Endodermal cell (in vitro differentiated cells): ENCODE measurements at regions not wholly inside any gene's neighbourhood (a gene's known extent, or its start where the extent isn't known, plus 50 kb on each side); places are given as distances from the start of the nearest gene placed in this dataset.

Source experiments
- DNase-seq: peaks from one replicate; pipeline ENCODE4 v3.0.0-alpha.2; 2017
- H3K27ac ChIP-seq: 2 replicates; pipeline ENCODE4 v1.5.1; 2013; ENCODE audit warnings: mild to moderate bottlenecking, low read depth, low read length, moderate library complexity
- H3K27me3 ChIP-seq: 2 replicates; pipeline ENCODE4 v1.6.1; 2013; ENCODE audit warnings: mild to moderate bottlenecking, low read length, moderate library complexity; ENCODE audit not compliant: insufficient read depth, control insufficient read depth, poor library complexity, severe bottlenecking
- H3K36me3 ChIP-seq: 2 replicates; pipeline ENCODE4 v1.7.0; 2013; ENCODE audit warnings: mild to moderate bottlenecking, low read length, moderate library complexity; ENCODE audit not compliant: control insufficient read depth, insufficient read depth
- H3K4me1 ChIP-seq: one replicate; pipeline ENCODE4 v1.7.0; 2013; ENCODE audit warnings: low read length; ENCODE audit not compliant: control insufficient read depth, insufficient read depth
- H3K4me3 ChIP-seq: 2 replicates; pipeline ENCODE4 v1.5.1; 2013; ENCODE audit warnings: mild to moderate bottlenecking, low read length, moderate library complexity
- H3K9ac ChIP-seq: 2 replicates; pipeline ENCODE4 v1.6.1; 2013; ENCODE audit warnings: mild to moderate bottlenecking, low read length, moderate library complexity; ENCODE audit not compliant: poor library complexity, severe bottlenecking; ENCODE audit errors: extremely low read depth
- H3K9me3 ChIP-seq: 2 replicates; pipeline ENCODE4 v1.6.1; 2013; ENCODE audit warnings: mild to moderate bottlenecking, low read length, moderate library complexity; ENCODE audit not compliant: control insufficient read depth
- H3K27ac Mint-ChIP-seq: 2 replicates; pipeline ENCODE4 v1.8.0; 2020; ENCODE audit warnings: mixed read lengths
- H3K27me3 Mint-ChIP-seq: 2 replicates; pipeline ENCODE4 v1.8.0; 2021; ENCODE audit warnings: mild to moderate bottlenecking, mixed read lengths; ENCODE audit not compliant: insufficient read depth
- H3K36me3 Mint-ChIP-seq: 2 replicates; pipeline ENCODE4 v1.8.0; 2020; ENCODE audit warnings: low read depth, mixed read lengths
- H3K4me1 Mint-ChIP-seq: 2 replicates; pipeline ENCODE4 v1.8.0; 2020; ENCODE audit warnings: mixed read lengths
- H3K4me3 Mint-ChIP-seq: 2 replicates; pipeline ENCODE4 v1.8.0; 2020; ENCODE audit warnings: mild to moderate bottlenecking, moderate library complexity, mixed read lengths
- H3K9me3 Mint-ChIP-seq: 2 replicates; pipeline ENCODE4 v1.8.0; 2020; ENCODE audit warnings: mild to moderate bottlenecking, mixed read lengths
- CTCF ChIP-seq: fragments of 200-600 bp; sonication (generic); conservative IDR thresholded peaks from 2 replicates; pipeline ENCODE4 v1.5.0; 2021; ENCODE audit warnings: antibody characterized with exemption, mild to moderate bottlenecking
- WGBS, 2 experiments: methylation state at CpG; one replicate each; pipeline versions ENCODE4 v1.1.5 to v1.1.7; 2013; ENCODE audit warnings: missing lambda C conversion rate in 2 of 2, mixed read lengths in 1 of 2; ENCODE audit not compliant: insufficient coverage in 1 of 2, insufficient read length in 1 of 2; 5-methylcytosine and 5-hydroxymethylcytosine counted together

DNA sequence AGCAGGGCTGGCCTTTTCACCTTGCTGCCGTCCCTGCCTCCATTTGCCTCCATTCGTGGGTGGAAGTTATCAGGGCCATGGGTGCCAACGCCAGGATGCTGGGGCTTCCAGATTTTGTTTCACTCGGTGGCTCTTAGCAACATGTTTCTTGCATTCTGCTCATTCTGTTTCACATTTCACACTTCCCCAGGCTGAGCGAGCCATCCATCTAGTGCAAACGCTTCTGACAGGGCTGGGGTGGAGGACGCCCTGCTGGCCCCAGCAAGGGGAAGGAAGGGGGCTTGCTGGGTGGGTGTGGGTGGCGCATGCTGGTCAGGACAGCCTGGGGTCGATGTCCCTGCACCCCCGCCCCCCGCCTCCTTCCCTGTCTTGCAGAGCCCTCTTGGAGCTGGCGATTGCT, 165.2 kb downstream of the URI1 start:
- no peak for TF ChIP-seq CTCF
- H3K27me3 ChIP-seq, result no peaks in the 10 kb centered on the region
- H3K36me3 Mint-ChIP-seq, result no peaks in the 10 kb centered on the region
- no peaks in the 10 kb centered on the region for H3K9me3 ChIP-seq
- H3K27ac Mint-ChIP-seq, result no peak overlapping the region
- H3K36me3 ChIP-seq, result no peaks in the 10 kb centered on the region
- H3K4me3 Mint-ChIP-seq, result no peak overlapping the region
- no peaks in the 10 kb centered on the region for H3K4me1 ChIP-seq
- WGBS, 2 experiments, result 85 to 90% methylated on average over 2 to 12 of the region's 12 CpGs
- DNase-seq, result no peak
- H3K9me3 Mint-ChIP-seq, result no peaks in the 10 kb centered on the region
- no peak overlapping the region for H3K4me3 ChIP-seq
- peaks cover 4% of the 10 kb centered on the region for H3K27me3 Mint-ChIP-seq
- no peak overlapping the region for H3K9ac ChIP-seq
- H3K27ac ChIP-seq, result no peak overlapping the region
- no peaks in the 10 kb centered on the region for H3K4me1 Mint-ChIP-seq

DNA sequence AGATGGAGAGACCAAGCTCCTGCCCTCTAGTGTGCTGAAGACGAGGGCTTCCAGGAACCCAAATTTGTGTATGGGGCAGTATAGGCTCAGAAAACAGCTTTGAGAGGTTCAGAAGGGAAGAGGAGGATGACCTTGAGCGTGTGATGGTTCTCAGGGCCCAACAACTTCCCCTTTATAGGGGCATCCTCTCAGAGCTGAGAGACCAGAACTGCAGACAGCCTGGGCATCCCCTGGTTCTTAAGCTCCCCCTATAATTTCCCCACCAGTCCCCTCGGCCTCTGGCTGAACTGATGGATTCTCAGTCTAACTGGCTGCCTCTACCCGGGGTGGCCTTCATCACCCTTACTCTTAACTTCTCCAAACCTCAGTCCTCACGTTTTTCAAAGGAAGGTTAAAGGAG, 167.5 kb downstream of the URI1 start:
- H3K9ac ChIP-seq, result no peak overlapping the region
- H3K27ac ChIP-seq, result no peak overlapping the region
- no peak overlapping the region for H3K4me3 Mint-ChIP-seq
- no peak overlapping the region for H3K27ac Mint-ChIP-seq
- DNase-seq, result no peak
- WGBS, 2 experiments, result 85 to 96% methylated on average over 3 to 5 of the region's 5 CpGs
- no peaks in the 10 kb centered on the region for H3K9me3 ChIP-seq
- H3K36me3 Mint-ChIP-seq, result no peaks in the 10 kb centered on the region
- TF ChIP-seq CTCF, result no peak
- no peaks in the 10 kb centered on the region for H3K27me3 ChIP-seq
- peaks cover 1% of the 10 kb centered on the region for H3K4me1 Mint-ChIP-seq
- no peak overlapping the region for H3K4me3 ChIP-seq
- H3K36me3 ChIP-seq, result no peaks in the 10 kb centered on the region
- no peaks in the 10 kb centered on the region for H3K9me3 Mint-ChIP-seq
- H3K27me3 Mint-ChIP-seq, result no peaks in the 10 kb centered on the region
- no peaks in the 10 kb centered on the region for H3K4me1 ChIP-seq

DNA sequence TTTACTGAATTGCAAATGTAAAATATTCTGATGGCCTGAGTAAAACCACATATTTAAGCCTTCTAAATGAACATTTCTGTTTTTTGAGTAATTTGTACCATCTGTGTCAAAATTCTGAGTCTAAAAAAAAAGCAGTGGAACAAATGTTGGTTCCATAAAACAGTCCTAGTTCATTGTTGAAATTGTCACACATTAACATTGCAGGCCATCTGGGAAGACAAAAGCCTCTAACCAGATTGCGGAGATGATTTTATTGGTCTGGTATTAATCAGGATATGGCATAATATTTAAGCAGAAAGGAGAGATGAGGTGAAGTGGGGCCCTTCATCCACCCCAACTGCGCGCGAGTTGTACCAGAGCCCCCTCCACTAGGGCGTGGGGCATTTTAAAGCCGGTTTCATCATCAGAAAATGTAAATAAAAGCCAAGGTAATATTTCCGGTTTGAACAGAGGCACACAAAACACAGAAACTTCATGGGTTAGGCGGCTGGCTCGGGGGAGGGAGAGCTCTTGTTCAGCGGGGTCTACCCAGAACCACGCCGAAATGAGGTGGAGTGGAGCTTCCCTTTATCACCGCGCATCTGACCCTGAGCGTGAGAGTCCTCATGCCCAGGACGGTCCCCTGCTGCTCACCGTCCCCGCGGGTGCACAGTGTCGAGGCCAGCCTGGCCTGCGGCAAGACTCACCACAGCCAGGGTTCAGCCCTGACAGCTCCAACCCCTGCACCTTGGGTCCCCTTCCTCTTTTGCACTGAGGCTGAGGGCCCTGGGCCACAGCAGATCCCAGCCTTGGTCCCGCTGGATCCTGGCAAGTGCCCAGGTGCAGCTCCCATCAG, 169.2 kb downstream of the URI1 start:
- no peaks in the 10 kb centered on the region for H3K9me3 Mint-ChIP-seq
- no peak for TF ChIP-seq CTCF
- WGBS, 2 experiments, result 93 to 95% methylated on average over 16 to 22 of the region's 22 CpGs
- Histone ChIP-seq H3K4me1 (no peaks in the 10 kb centered on the region), H3K9ac (no peak overlapping the region), H3K27ac (no peak overlapping the region), H3K4me3 (no peak overlapping the region), H3K36me3 (no peaks in the 10 kb centered on the region), H3K27me3 (no peaks in the 10 kb centered on the region), H3K9me3 (no peaks in the 10 kb centered on the region)
- no peaks in the 10 kb centered on the region for H3K36me3 Mint-ChIP-seq
- no peaks in the 10 kb centered on the region for H3K27me3 Mint-ChIP-seq
- peaks cover 1% of the 10 kb centered on the region for H3K4me1 Mint-ChIP-seq
- H3K27ac Mint-ChIP-seq, result no peak overlapping the region
- H3K4me3 Mint-ChIP-seq, result no peak overlapping the region
- DNase-seq, result no peak
